Kasumi-1 (cell line): ENCODE measurements at regions not wholly inside any gene's neighbourhood (a gene's known extent, or its start where the extent isn't known, plus 50 kb on each side); places are given as distances from the start of the nearest gene placed in this dataset.
A peak's percentile ranks its signal among the peaks of the same experiment; 100 is the strongest.
"Not testable (repeated sequence)": the region's sequence is repeated elsewhere in the genome, so short reads cannot be mapped to it uniquely, and the experiment has no call there.

Experiments
- DNase-seq, 2 experiments: peaks; one replicate each; lab custom pipeline; 2025; lab: John Stamatoyannopoulos, UW

DNA sequence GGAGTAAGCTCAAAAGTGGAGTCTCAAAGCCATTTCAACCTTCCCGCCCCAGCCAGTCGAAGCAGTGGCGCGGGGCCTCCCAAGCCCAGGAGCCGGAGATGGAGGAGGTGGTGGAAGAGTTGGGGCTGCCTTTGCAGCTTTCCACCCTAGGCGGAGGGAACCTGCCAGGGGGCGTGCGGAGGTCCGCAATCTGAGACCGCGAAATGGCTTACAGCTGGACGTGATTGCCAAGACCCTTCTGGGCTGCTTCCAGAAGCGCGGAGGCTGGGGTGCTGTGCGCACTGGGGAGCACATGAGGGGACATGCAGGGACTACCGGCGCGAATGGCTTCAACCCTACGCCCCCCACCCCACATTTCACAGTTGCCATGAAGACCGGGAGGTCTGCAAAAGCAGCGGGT is 86.2 kb downstream of the PRR15 start:
- no peak for DNase-seq

DNA sequence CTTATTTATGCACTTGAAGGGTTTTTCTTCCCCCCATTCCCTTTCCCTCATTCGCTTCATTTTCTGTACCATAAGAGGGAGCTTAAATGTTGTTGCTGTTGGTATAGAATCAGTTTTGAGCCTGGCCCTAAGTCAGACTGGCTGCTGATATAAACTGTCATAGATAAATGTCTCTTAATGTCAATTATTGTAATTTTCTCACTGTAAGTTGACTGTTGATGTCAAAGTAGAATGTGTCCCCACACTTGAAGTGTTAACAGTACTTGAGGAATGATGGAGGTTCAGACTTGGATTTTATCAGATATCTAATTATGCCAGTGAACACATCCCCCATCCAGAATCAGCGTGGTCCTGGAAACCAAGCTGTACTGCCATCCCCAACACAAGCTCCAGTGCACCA is 87.8 kb downstream of the PRR15 start:
- DNase-seq, result no peak

DNA sequence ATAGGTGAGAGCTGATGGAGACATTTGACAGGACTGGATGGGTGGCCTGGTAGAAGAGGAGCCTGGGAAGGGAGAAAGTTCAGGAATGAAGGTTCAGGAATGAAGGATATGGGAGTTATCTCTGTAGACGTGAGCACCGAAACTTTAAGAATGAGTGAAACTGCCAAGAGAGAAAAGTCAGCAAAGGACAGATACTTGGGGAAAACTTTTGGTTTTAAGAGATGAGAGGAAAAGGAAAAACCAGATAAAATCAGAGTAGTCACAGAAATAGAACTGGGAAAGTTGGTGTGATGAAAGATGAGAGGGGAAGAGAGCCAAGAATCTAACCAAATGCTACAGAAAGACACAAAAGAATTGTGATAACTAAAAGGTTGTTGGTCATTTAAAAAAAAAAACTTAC is 88.9 kb downstream of the PRR15 start:
- no peak for DNase-seq

DNA sequence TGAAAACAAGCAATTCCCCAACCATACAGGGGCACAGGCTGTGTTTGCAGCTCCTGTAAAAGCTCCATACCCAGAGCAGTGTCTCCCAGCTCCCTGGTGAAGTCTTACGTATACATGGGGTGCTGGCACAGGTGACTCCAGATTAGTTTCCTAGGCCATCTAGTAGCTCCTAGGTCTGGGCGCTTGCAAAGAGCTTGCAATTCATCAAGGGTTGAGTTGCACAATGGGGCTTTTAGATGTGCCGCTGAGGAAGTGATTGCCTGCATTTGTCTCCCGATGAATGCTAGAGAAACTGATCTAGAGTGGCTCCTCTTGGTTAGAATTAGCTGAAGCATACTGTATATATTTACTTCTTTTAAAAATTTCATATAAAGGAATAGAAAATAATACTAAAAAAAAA is 90.7 kb downstream of the PRR15 start:
- not testable (repeated sequence) for DNase-seq

DNA sequence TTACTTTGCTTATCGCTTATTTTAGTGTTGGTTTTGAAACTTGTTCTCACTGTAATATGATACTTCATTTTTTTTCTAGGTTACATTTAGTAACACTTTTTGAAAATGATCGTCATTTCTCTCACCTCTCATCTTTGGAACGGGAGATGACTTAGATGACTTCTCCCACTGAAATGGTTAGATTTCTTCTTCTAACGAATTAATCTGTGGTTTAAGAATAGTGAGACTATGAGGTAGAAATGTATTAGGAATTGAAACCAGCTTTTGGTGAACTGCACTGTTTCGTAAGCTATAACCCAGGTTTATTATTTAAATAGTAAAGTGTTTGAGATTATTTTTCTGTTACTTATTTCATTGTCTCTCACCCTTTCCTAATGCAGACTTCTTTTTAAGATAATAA is 93.7 kb downstream of the PRR15 start:
- DNase-seq, result no peak

DNA sequence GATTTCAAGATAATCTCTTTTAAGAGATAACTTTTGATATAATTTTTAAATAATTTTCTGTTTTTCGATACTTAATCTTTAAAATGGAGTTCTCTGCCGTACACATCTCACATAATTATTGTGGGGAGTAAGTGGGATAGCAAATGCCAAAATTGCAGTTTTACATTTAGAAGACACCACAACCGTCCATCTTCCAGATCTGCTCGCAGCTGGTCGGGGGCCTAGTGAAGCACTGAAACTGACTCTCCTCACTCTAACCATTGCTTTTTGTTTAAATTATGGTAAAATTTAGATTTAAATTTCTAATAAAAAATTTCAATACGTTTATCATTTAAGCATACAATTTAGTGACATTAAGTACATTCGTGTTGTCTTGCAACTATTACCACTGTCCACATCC is 94.2 kb downstream of the PRR15 start:
- DNase-seq, result no peak

DNA sequence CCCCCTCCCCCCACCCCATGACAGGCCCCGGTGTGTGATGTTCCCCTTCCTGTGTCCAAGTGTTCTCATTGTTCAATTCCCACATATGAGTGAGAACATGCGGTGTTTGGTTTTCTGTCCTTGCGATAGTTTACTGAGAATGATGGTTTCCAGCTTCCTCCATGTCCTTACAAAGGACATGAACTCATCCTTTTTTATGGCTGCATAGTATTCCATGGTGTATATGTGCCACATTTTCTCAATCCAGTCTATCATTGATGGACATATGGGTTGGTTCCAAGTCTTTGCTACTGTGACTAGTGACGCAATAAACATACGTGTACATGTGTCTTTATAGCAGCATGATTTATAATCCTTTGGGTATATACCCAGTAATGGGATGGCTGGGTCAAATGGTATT is 95.6 kb downstream of the PRR15 start:
- not testable (repeated sequence) for DNase-seq

DNA sequence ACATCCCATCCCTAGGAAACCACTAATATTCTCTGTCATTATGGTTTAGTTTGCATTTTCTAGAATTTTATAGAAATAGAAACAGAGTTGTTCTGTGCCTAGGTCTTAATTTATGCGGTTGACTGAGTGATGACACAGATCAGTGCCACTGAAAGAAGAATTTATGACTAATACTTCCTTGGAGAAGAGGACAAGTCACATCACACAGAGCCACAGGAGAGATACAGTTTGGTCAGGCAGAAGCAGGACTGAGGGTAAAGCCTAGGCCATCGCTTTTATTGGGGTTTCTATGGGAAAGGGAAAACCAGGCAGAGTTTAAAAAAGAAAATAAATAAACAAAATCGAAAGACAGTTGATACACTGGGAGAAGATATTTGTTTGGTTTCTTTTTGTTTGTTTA is 99.3 kb downstream of the PRR15 start:
- not testable (repeated sequence) for DNase-seq

DNA sequence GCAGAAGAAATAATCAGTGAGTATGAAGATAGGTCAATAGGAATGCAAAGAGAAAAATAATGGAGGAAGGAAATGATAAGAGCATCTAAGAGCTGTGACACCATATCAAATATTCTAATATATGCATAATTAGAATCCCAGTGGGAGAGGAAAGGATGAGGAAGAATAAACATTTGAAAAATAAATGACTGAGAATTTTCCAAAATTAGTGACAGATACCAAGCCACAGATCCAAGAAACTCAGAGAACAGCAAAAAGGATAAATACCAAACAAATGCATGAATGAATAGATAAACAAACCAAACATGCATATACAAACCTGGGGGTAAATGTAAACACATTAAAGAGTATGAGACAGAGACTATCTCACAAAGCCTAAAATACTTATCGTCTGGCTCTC is 101.4 kb downstream of the PRR15 start:
- DNase-seq, result not testable (repeated sequence)

DNA sequence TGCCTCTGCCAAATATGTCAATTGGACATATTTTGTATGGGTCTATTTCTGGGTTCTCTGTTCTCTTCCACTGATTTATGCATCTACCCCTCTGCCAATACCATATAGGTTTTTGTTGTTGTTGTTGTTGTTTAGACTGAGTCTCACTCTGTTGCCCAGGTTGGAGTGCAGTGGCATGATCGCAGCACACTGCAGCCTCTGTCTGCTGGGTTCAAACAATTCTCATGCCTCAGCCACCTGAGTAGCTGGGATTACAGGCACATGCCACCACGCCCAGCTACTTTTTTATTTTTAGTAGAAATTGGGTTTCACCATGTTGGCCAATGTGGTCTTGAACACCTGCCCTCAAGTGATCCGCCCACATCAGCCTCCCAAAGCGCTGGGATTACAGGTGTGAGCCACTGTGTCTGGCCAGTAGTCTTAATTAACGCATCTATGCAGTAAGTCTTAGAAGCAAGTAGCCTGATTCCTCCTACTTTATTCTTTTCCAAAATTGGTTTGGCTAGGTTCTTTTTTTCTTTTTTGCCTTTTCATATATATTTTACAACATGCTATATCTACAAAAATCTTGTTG is 103.5 kb downstream of the PRR15 start:
- not testable (repeated sequence) for DNase-seq

DNA sequence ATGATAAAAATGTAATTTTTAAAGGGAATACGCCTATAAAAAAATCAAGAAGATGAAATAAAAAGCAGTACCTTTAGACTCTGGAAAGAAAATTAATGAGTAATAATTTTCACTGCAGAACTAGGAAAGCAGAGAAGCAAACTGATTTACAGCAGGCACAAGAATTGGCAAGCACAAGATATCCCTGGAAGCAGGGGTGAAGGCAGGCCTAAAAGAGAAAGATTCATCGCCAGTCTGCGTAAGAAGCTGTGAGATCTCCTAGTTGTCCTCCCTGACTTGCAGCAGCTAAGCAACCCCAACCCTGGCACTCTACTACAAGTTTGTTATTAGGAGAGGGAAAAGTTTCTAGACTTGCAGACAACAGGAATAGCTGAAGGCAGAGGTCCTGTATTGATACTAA is 107.7 kb downstream of the PRR15 start:
- DNase-seq, result not testable (repeated sequence)

DNA sequence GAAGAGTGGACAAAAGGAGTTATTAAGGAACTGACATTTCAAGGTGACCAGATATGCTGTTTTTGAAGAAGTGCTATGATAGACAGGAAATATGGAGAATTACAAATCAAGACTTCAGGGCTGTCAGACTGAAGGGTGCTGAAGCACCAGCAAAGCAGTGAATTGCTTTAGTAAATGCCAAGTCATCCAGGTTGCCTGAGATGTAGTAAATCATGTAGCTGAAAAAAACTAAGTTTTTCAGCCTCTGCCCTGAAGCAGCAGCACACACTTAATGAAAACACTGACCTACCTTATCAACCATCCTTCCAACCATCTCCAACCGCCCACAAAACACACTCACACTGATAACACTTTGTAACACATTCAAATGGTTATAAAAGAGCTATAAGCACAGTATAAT is 110.0 kb downstream of the PRR15 start:
- DNase-seq, result not testable (repeated sequence)

DNA sequence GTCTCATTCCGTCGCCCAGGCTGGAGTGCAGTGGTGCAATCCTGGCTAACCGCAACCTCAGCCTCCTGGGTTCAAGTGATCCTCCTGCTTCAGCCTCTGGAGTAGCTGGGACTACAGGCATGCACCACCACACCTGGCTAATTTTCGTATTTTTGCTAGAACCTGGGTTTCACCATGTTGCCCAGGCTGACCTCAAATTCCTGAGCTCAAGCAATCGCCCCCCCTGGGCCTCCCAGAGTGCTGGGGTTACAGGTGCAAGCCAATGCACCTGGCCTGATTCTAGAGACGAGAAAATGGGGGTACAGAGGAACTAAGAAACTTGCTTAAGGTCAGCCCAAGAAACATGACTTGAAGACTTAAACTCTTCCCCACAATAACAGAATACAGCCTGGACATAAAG is 111.0 kb downstream of the PRR15 start:
- not testable (repeated sequence) for DNase-seq

DNA sequence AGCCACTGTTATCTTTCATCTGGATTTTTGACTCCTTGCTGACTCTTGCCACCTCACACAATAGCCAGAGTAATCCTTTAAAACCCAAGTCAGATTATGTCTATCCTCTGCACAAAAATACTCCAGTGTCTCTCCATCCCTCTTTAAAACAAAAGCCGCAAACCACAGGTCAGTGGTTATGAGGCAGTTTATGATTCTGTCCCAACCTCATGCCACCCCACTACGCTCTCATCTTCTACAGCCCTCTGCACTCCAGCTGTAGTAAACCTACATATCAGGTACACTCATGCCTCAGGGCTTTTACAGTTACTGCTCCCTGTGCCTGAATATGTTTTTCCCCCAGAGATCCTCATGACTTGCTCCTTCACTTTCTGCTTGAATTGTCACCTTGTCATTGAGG is 113.6 kb downstream of the PRR15 start:
- DNase-seq, result not testable (repeated sequence)

DNA sequence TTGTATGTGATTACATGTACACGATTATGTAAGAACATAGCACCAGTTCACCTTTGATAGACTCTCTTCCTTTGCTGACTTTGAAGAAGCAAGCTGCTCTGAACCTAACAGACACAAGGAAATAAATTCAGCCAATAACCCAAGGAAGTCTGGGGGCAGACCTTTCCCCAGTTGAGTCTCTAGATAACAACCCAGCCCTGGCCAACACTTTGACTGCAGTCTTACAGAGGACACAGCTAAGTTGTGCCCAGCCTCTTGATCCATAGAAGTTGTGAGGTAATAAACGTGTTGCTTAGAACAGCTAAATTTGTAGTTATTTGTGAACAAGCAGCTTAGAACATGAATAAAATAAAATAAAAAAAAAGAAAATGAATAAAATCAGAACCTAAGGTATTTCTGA is 116.3 kb downstream of the PRR15 start:
- DNase-seq, result not testable (repeated sequence)

DNA sequence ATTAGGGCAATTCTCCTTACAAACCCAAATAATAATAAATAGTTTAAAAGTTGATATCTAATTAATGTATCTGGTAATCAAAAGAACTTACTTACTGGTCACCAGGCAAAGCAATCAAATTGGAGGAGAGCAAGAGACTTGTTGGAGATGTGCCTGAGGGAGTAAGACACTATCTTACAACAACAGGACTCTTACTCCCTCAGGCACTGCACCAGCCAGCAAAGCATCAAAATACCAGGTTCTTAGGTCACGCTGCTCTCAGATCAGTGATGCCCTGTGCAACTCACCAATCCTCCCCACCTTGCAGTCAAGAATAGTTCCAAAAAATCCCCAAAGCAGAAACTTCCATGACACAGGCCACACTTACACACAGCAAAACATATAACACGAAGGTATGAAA is 117.0 kb downstream of the PRR15 start:
- not testable (repeated sequence) for DNase-seq

DNA sequence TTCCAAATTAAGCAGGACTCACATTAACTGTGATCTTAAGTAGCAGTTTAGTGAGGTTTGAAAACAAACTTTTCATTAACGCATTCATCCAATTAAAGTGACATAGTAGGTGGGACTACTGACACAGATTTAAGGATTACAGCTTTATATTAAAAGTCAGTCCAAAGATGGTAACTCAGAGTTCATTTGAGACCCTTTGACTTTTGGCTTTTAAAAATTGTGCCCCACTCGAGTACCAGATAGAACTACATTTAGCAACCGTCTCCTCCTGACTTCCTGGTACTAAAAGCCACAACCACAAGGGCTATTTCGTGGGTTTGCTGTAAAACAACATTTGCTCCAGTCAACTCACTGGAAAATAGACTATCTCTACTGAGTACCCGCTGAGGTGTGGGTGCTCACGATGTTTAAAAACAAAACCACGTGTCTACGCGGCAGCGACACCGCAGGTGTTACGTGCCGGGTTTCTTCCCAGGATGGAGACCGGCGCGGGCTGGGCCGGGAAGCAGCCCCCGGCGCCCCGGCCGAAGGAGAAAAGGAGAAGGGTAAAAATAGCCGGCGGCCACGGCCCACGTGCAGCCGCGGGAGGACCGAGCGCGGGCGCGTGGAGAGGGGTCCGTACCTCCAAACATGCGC is 120.6 kb downstream of the PRR15 start:
- peak; percentile 6 to 18 for DNase-seq

DNA sequence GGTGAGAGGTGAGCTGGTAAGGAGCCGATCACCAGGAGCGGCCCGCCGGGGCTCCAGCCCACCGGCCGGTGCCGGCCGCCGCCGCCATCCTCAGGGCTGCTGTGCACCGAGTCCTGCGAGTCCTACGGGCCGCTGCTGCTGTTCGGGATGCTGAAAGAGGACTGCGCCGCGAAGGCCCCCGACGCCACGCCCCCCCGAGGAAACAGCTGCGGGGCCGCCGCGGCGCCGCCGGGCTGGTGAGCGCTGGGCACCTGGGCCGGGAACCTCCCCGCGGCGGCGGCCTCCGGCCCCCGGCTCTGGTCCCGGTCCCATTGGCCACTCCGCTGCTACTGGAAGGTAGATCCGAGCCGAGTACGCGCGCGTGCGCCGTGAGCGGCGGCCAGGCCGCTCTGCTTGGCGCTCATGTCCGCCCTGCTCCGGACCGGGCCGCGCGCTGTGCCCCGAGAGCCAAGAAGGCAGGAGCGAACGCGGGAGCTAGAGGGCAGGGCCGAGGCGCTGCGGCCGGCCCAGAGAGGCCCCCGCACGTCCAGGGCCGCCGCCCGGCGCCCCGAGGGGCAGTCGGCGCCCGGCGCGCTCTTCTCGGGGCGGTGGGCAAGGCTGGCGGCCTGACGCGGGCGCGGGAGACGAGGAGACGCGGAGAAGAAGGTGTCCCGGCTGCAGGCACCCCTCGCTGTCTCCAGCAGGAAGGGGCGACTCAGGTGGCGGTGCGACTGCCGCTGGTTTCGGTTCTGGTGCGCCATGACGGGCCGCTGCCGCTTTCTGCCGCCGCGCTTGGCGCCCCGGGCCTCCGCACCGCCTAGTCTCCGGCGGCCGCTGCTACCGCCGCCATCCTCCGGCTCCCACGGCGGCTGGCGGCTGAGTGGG is 121.3 kb upstream of the WIPF3 start:
- DNase-seq, result peak; percentile 32 to 51

DNA sequence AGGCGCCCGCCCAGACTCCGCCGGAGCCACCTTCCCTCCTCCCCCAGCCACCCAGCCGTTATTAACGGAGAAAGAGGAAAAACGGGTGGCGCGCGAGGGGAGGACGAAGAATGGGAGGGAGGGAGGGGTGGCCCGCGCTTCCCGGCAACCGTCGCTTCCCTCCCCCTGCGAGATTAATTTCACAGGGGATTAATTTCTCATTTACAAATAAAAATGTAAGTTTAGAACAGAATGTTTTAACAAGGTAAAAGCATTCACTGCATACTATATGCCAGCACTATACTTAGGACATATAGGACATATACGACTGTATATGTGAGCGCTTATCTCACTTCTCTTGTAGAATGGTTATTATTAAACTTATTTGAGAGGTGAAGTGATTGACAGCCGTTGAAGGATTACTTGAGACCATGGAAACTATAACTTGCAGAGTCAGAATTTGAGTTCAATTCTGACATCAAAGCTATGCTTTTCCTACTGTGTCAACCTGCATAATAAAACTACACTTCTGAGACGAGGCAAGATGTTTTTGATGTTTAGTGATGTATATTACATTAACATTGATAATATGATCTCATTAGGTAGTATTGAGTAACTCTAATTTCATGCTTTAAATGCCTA is 120.5 kb upstream of the WIPF3 start:
- DNase-seq, result peak in 1 of 2 experiments; percentile 24

DNA sequence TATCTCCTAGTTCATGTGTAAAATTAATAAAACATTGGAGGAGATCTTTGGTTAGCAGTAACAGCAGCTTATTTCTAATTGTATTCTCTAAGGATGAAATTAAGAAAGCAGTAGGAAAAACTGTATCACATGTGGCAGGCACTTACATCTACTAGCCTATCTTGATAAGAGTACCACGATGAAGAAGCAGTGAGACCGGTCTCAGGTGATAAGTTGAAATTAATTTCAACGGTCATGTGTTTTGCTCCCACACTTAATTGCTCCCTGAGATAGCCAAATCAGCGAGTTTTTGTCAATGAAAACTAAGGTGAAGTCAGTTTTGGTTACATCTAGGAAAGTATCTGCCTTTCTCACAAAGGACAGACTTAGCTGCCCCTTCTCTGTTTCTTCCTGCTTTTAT is 115.8 kb upstream of the WIPF3 start:
- DNase-seq, result not testable (repeated sequence)

DNA sequence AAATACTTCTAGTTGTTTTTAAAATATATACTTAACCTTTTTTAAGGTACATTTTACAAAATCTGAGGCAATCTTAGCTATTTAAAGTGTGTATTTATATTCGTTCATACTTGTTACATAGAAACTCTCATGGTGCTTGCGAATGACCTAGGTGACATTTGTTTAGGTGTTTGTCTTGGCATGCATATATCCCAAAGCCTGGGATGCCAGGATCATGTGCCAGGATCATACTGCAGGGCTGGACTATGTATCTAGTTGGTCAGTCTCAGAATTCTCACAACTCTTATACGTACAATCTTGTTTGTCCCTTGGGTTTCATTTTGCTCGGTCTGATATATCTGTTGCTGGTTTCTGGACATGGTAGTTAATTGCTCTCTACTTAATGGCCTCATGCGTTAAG is 109.9 kb upstream of the WIPF3 start:
- not testable (repeated sequence) for DNase-seq

DNA sequence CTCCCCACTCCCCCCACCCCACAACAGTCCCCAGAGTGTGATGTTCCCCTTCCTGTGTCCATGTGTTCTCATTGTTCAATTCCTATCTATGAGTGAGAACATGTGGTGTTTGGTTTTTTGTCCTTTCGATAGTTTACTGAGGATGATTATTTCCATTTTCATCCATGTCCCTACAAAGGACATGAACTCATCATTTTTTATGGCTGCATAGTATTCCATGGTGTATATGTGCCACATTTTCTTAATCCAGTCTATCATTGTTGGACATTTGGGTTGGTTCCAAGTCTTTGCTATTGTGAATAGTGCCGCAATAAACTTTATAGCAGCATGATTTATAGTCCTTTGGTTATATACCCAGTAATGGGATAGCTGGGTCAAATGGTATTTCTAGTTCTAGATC is 106.6 kb upstream of the WIPF3 start:
- not testable (repeated sequence) for DNase-seq

DNA sequence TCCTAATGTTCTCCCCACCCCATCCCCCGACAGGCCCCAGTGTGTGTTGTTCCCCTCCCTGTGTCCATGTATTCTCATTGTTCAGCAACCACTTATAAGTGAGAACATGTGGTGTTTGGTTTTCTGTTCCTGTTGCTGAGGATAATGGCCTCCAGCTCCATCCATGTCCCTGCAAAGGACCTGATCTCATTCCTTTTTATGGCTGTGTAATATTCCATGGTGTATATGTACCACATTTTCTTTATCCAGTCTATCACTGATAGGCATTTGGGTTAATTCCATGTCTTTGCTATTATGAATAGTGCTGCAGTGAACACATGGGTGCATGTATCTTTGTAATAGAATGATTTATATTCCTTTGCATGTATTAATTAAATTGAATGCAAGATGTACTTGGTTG is 104.8 kb upstream of the WIPF3 start:
- DNase-seq, result not testable (repeated sequence)
